HEK293 (cell line): ENCODE measurements at regions not wholly inside any gene's neighbourhood (a gene's known extent, or its start where the extent isn't known, plus 50 kb on each side); places are given as distances from the start of the nearest gene placed in this dataset.

Experiments
- CTCF ChIA-PET: fragments of 350-600 bp; formaldehyde crosslinking; extraction: SDS; loops from one replicate; lab custom pipeline; 2021; ENCODE audit warnings: antibody characterized with exemption; lab: Yijun Ruan, JAX
- POLR2A ChIA-PET: fragments of 300-600 bp; formaldehyde crosslinking; extraction: SDS; loops from one replicate; lab custom pipeline; 2020; ENCODE audit warnings: antibody characterized with exemption, inconsistent platforms; lab: Yijun Ruan, JAX
- H3K27ac ChIP-seq: fragments of 200-500 bp; sonication (Bioruptor generic); 2 replicates; pipeline ENCODE4 v1.5.1; 2014; ENCODE audit warnings: low read depth, low read length, control low read depth, inconsistent platforms; ENCODE audit errors: extremely low read depth
- H3K36me3 ChIP-seq, 2 experiments: fragments of 200-500 bp in 1 of 2; sonication (Bioruptor generic) in 1 of 2; 1 replicate in 1 of 2; 2 replicates in 1 of 2; pipeline ENCODE4 v1.5.1; 2014 to 2017; ENCODE audit warnings: inconsistent platforms in 2 of 2, low read length in 2 of 2; ENCODE audit not compliant: control insufficient read depth in 2 of 2, insufficient read depth in 1 of 2
- H3K4me1 ChIP-seq: fragments of 200-500 bp; sonication (Bioruptor generic); 2 replicates; pipeline ENCODE4 v1.5.1; 2014; ENCODE audit warnings: mild to moderate bottlenecking, low read length, inconsistent platforms; ENCODE audit not compliant: control insufficient read depth, insufficient read depth
- H3K4me3 ChIP-seq: 2 replicates; pipeline ENCODE4 v1.5.1; 2011; ENCODE audit warnings: low read depth, mild to moderate bottlenecking, control low read depth, low read length, moderate library complexity
- H3K9me3 ChIP-seq: fragments of 200-500 bp; sonication (Bioruptor generic); 2 replicates; pipeline ENCODE4 v1.5.1; 2014; ENCODE audit warnings: low read depth, low read length, inconsistent platforms; ENCODE audit not compliant: control insufficient read depth, insufficient read depth
- BCL6B ChIP-seq: fragments of 450-650 bp; formaldehyde crosslinking; IDR thresholded peaks from 2 replicates; pipeline ENCODE4 v1.5.1; 2017; ENCODE audit warnings: missing biosample characterization, missing genetic modification characterization
- GLI2 ChIP-seq: fragments of 450-650 bp; formaldehyde crosslinking; IDR thresholded peaks from 2 replicates; pipeline ENCODE4; 2017; ENCODE audit warnings: missing biosample characterization, missing genetic modification characterization, low read depth, borderline replicate concordance
- MZF1 ChIP-seq: fragments of 450-650 bp; formaldehyde crosslinking; IDR thresholded peaks from 2 replicates; pipeline ENCODE4 v1.5.1; 2017; ENCODE audit warnings: missing biosample characterization, missing genetic modification characterization, borderline replicate concordance
- PRDM4 ChIP-seq: fragments of 450-650 bp; formaldehyde crosslinking; IDR thresholded peaks from 2 replicates; pipeline ENCODE4 v1.5.1; 2017; ENCODE audit warnings: missing biosample characterization, missing genetic modification characterization
- SCRT2 ChIP-seq: fragments of 450-650 bp; formaldehyde crosslinking; IDR thresholded peaks from 2 replicates; pipeline ENCODE4 v1.5.1; 2016; ENCODE audit warnings: missing biosample characterization, missing genetic modification characterization
- YY1 ChIP-seq: fragments of 450-650 bp; formaldehyde crosslinking; IDR thresholded peaks from 2 replicates; pipeline ENCODE4 v1.5.1; 2018; ENCODE audit warnings: missing biosample characterization, missing genetic modification characterization
- ZNF148 ChIP-seq: fragments of 450-650 bp; formaldehyde crosslinking; IDR thresholded peaks from 2 replicates; pipeline ENCODE4 v1.5.0; 2017; ENCODE audit warnings: missing biosample characterization, missing genetic modification characterization, borderline replicate concordance
- ZNF19 ChIP-seq: fragments of 450-650 bp; formaldehyde crosslinking; IDR thresholded peaks from 2 replicates; pipeline ENCODE4; 2016; ENCODE audit warnings: missing biosample characterization, missing genetic modification characterization, low read depth
- ZNF266 ChIP-seq: fragments of 450-650 bp; formaldehyde crosslinking; IDR thresholded peaks from 2 replicates; pipeline ENCODE4 v1.5.1; 2016; ENCODE audit warnings: missing biosample characterization, missing genetic modification characterization, low read depth
- ZNF274 ChIP-seq, 2 experiments: fragments of 200-500 bp in 1 of 2; fragments of 450-650 bp in 1 of 2; sonication (Bioruptor generic) in 1 of 2; formaldehyde crosslinking in 1 of 2; IDR thresholded peaks; 2 replicates each; pipeline versions ENCODE4 v1.5.1 to v1.6.1; 2014 to 2016; ENCODE audit warnings: borderline replicate concordance in 1 of 2, inconsistent platforms in 1 of 2, low read length in 1 of 2, missing biosample characterization in 1 of 2, missing genetic modification characterization in 1 of 2
- ZNF292 ChIP-seq: fragments of 450-650 bp; formaldehyde crosslinking; IDR thresholded peaks from 2 replicates; pipeline ENCODE4 v1.5.1; 2016; ENCODE audit warnings: low read depth, missing biosample characterization, missing genetic modification characterization, borderline replicate concordance
- ZNF302 ChIP-seq: fragments of 450-650 bp; formaldehyde crosslinking; IDR thresholded peaks from 2 replicates; pipeline ENCODE4 v1.5.1; 2016; ENCODE audit warnings: missing biosample characterization, missing genetic modification characterization, low read depth
- ZNF335 ChIP-seq: fragments of 450-650 bp; formaldehyde crosslinking; conservative IDR thresholded peaks from 2 replicates; pipeline ENCODE4 v1.5.1; 2016; ENCODE audit warnings: missing biosample characterization, missing genetic modification characterization
- ZNF391 ChIP-seq: fragments of 450-650 bp; formaldehyde crosslinking; IDR thresholded peaks from 2 replicates; pipeline ENCODE4 v1.5.1; 2016; ENCODE audit warnings: low read depth, missing biosample characterization, missing genetic modification characterization, borderline replicate concordance
- ZNF549 ChIP-seq: fragments of 450-650 bp; IDR thresholded peaks from 2 replicates; pipeline ENCODE4 v1.5.1; 2018; ENCODE audit warnings: missing biosample characterization, missing genetic modification characterization, mild to moderate bottlenecking, inconsistent platforms, moderate library complexity
- ZNF580 ChIP-seq: fragments of 450-650 bp; formaldehyde crosslinking; IDR thresholded peaks from 2 replicates; pipeline ENCODE4 v1.5.1; 2016; ENCODE audit warnings: missing biosample characterization, missing genetic modification characterization
- ZNF596 ChIP-seq: fragments of 450-650 bp; IDR thresholded peaks from 2 replicates; pipeline ENCODE4 v1.5.0; 2018; ENCODE audit warnings: missing biosample characterization, mild to moderate bottlenecking, missing genetic modification characterization, moderate library complexity
- ZNF621 ChIP-seq: fragments of 450-650 bp; formaldehyde crosslinking; IDR thresholded peaks from 2 replicates; pipeline ENCODE4 v1.5.1; 2017; ENCODE audit warnings: missing biosample characterization, missing genetic modification characterization
- ZNF623 ChIP-seq: fragments of 450-650 bp; formaldehyde crosslinking; IDR thresholded peaks from 2 replicates; pipeline ENCODE4 v1.5.1; 2016; ENCODE audit warnings: missing biosample characterization, missing genetic modification characterization
- ZNF677 ChIP-seq: fragments of 450-650 bp; IDR thresholded peaks from 2 replicates; pipeline ENCODE4 v1.5.0; 2018; ENCODE audit warnings: missing biosample characterization, mild to moderate bottlenecking, missing genetic modification characterization, moderate library complexity
- ZSCAN18 ChIP-seq: fragments of 450-650 bp; formaldehyde crosslinking; IDR thresholded peaks from 2 replicates; pipeline ENCODE4 v1.5.1; 2016; ENCODE audit warnings: missing biosample characterization, missing genetic modification characterization

GRCh38 chr1:188557053-188557452 lies 1728.3 kb downstream of the PLA2G4A start (continued):
- no peak for TF ChIP-seq ZNF266
- no peak for TF ChIP-seq ZNF596 (tag by site-specific recombination)

GRCh38 chr1:188582911-188583532 lies 1754.3 kb downstream of the PLA2G4A start:
- Histone ChIP-seq H3K27ac (no peak overlapping the region), H3K9me3 (no peaks in the 10 kb centered on the region), H3K4me1 (no peaks in the 10 kb centered on the region), H3K36me3 (no peaks in the 10 kb centered on the region)
- ChIA-PET CTCF (interaction anchor here (0.6 kb wide), 1 partner anchor 1541 kb away, joined by 3 read pairs; no protein-coding TSS in a partner anchor), POLR2A (no interaction called here)
- TF ChIP-seq ZNF274 (IDR thresholded peaks at IDR 0.05; ENCODE audit: low read length) (no peak), ZNF274 (tag by site-specific recombination; IDR thresholded peaks at IDR 0.05; ENCODE audit: borderline replicate concordance) (no peak), ZNF549 (tag by site-specific recombination) (no peak), SCRT2 (tag by site-specific recombination) (no peak), ZNF677 (tag by site-specific recombination) (no peak), ZNF580 (tag by site-specific recombination) (no peak), ZNF19 (no peak), ZNF148 (tag by site-specific recombination) (no peak), ZSCAN18 (tag by site-specific recombination) (no peak), ZNF623 (tag by site-specific recombination) (no peak), ZNF292 (tag by site-specific recombination) (no peak), BCL6B (tag by site-specific recombination) (no peak), PRDM4 (no peak), ZNF335 (tag by site-specific recombination) (no peak), YY1 (tag by site-specific recombination) (no peak), ZNF302 (tag by site-specific recombination) (no peak), GLI2 (tag by site-specific recombination) (no peak), ZNF621 (tag by site-specific recombination) (no peak), MZF1 (tag by site-specific recombination) (no peak), ZNF391 (no peak)
- TF ChIP-seq, all 188 proteins: peak for 0
- H3K4me3 ChIP-seq: no peak overlapping the region
